HG03442 (cell line): ENCODE measurements at regions not wholly inside any gene's neighbourhood (a gene's known extent, or its start where the extent isn't known, plus 50 kb on each side); places are given as distances from the start of the nearest gene placed in this dataset.

Experiments
- ATAC-seq: cut with Tn5 transposase; IDR thresholded peaks from one replicate; pipeline ENCODE4 v1.9.1; 2021; ENCODE audit warnings: mild to moderate bottlenecking, moderate library complexity; ENCODE audit not compliant: unreplicated experiment

- no peak for ATAC-seq
Observed at GRCh38 chr10:61319386-61320256, 133.6 kb downstream of the TMEM26 start.

- ATAC-seq, result no peak
Observed at GRCh38 chr10:61318429-61318828, 134.8 kb downstream of the TMEM26 start.

DNA sequence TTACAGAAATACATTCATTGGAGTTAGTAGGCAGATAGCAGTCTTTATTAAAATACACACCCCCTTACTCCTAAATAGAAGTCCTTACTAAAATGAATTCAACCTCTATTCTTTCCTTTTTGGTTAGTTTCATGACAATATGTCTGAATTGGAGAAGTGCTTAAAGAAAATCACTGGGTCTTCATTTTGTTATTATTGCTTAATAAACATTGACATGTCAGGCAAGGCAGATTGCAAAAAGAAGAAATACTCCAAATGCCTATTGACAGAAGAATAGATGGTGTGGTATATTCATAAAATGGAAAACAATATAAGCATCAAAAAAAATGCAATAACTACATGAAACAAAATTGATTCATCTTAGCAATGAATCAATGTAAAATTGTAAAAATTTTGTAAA is 135.5 kb downstream of the TMEM26 start:
- ATAC-seq, result no peak

- ATAC-seq, result no peak
Observed at GRCh38 chr10:61316676-61317265, 136.4 kb downstream of the TMEM26 start.

GRCh38 chr10:61314273-61314672 is 138.9 kb downstream of the TMEM26 start:
- no peak for ATAC-seq

DNA sequence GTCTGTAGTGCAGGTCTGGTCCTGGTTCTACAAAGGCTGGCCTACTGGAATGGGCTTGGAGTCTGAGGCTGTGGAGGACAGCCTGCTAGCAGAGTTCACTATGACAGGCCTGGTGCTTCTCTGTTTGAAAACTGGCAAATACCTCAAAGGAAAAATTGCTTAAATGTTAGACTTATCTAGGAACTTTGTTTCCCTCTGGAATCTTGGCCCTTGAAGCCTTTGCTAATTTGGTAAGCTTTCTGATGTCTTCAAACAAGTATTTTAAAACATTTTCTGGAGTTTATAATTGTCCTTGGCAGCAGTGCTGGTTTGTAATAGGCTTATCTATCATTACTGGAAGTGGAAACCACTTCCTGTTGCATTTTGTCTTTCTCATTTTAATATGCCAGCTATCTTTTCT is 139.7 kb downstream of the TMEM26 start:
- no peak for ATAC-seq

DNA sequence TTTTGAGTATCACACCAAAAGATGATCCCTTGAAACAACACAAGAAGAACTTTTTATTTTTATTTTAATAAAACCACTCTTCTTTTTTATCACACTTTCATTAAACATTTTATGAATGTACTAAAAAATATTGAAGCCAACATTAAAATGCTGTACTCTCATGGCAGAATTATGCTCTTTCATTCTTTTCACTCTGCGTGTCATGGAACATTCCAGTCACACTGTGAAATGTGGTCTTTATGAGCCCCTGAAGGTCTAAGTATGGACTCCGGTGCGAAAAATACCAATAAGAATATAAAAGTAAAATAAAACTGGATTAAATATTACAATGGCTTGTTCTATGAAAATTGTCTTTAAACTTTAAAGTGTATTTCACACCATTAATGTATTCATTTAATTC is 148.4 kb downstream of the TMEM26 start:
- no peak for ATAC-seq

- ATAC-seq, result no peak
Observed at GRCh38 chr10:61302124-61302523, 151.1 kb downstream of the TMEM26 start.

DNA sequence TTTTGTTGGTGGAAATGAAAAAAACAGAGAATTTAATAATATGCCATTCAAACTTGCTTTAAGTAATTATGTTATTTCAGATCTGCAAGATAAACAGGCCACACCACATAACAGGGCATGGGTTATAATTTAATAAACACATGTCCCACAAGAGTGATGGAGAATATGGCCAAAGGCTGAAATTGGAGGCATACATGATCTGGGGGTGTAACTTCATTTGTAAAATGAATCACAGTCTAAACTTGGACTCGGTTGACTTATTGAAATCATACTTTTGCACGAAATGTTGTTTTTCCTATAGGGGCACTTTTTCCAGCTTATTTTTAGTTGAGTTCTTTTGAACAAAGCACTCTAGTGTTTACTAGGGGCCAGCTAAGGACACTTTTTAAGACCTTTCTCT is 151.6 kb downstream of the TMEM26 start:
- no peak for ATAC-seq

DNA sequence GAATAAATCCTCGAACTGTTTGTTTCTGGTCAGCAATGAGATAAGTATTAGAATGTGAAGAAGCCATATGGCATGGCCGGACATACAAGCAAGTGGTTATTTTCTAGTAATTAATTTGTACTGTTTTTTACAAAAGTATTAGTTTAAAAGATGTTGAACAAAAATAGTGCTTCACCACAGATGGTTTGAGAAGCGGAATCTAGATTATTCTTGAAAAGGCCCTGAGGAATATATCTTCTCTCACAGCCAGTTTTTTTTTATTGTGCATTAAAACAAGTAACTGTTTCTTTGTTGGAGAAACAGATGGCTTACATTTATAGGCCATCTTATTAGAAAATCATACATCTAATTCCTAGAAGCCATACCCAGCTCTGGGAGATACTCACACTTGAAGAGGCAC is 153.3 kb downstream of the TMEM26 start:
- no peak for ATAC-seq

DNA sequence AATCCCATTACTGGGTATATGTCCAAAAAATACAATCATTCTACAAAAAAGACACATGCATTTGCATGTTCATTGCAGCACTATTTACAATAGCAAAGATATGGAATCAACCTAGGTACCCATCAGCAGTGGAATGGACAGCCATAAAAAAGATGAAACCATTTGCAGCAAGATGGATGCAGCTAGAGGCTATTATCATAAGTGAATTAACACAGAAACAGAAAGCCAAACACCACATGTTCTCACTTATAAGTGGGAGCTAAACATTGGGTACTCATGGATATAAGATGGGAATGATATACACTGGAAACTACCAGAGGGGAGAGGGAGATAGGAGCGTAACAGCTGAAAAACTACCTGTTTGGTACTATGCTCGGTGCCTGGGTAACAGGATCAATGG is 154.0 kb downstream of the TMEM26 start:
- ATAC-seq, result no peak

- ATAC-seq, result no peak
Observed at GRCh38 chr10:61298194-61298593, 155.0 kb downstream of the TMEM26 start.

- ATAC-seq, result no peak
Observed at GRCh38 chr10:61296161-61296560, 157.0 kb downstream of the TMEM26 start.

GRCh38 chr10:61294131-61294530 is 159.1 kb downstream of the TMEM26 start:
- ATAC-seq, result no peak

DNA sequence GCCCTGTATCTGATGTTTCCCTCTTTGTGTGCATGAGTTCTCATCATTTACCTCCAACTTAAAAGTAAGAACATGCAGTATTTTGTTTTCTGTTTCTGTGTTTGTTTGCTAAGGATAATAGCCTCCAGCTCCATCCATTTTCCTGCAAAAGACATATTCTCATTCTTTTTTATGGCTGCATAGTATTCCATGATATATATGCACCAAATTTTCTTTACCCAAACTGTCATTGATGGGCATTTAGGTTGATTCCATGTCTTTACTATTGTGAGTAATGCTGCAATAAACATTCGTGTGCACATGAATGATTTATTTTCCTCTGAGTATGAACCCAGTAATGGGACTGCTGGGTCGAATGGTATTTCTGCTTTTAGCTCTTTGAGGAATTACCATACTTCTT is 163.4 kb downstream of the TMEM26 start:
- ATAC-seq, result no peak

DNA sequence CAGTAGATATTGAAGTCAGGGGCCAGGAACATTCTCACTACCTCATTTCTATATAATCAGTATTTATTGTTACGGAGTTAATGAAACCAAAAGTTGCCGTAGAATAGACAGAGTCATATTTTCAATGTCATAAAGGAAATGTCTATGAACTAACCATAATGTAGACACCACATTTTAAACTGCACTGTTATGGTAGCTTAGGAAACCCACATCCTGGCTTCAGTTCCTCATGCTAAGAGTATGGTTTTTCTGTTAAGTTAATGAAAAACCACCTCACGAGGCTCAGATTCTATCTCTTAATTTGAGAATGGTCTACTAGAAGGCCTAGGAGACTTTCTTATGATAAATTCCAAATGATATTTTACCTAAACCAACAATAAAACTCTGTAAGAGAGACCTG is 166.5 kb downstream of the TMEM26 start:
- ATAC-seq, result peak; percentile 100

DNA sequence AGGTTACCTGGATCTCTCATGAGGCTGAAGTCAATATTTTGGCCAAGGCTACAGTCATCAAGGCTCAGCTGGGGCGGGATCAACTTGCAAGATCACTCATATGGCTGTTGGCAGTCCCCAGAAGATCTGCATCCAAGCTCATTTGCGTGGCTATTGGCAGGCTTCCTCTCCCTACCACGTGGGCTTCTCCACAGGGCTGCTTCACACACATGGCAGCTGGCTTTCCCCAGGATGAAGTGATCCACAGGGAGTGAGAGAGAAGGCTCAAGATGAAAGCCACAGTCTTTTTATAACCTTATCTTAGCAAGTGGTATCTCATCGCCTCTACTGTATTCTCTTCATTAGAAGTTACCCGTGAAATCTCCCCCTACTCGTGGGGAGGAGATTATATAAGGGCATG is 167.4 kb downstream of the TMEM26 start:
- no peak for ATAC-seq

- no peak for ATAC-seq
Observed at GRCh38 chr10:61284222-61284890, 168.8 kb downstream of the TMEM26 start.

GRCh38 chr10:61283481-61284221 is 169.5 kb downstream of the TMEM26 start:
- ATAC-seq, result no peak

DNA sequence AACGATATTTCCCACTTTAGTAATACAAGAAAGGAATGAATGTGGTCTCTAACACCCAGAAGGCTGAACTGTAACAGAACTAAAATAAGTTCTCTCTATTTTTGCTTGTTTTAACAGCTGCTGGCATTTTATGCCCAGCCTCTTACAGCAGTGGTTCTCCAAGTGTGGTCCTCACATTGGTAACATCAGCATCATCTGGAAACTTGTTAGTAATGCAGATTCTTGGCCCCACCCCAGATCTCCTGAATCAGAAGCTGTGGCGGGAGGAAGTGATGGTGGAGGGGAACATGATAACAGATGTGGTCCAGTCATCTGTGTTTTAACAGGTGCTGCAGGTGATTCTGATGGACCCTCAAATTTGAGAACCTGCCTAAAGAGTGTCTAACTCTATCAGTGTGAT is 170.1 kb downstream of the TMEM26 start:
- no peak for ATAC-seq

DNA sequence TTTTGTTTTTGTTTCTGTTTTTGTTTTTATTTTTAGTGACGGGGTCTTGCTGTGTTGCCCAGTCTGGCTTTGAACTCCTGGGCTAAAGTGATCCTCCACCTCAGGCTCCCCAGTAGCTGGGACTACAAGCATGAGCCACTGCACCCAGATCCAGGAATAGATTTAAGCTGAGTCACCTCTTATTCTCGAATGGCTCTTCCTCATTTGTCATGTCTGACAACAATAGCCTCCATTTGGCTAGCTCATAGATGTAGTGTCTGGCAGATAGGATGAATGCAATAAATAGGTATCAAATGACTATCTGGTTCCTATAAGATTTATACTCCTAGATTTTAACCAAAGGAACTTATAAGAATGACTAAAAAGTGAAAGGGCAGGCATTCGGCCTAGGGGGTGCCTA is 172.9 kb downstream of the TMEM26 start:
- ATAC-seq, result no peak
